ENCODE measurements at regions not wholly inside any gene's neighbourhood (a gene's known extent, or its start where the extent isn't known, plus 50 kb on each side); places are given as distances from the start of the nearest gene placed in this dataset.

- no peak overlapping the region for H3K27ac Mint-ChIP-seq
- no peaks in the 10 kb centered on the region for H3K4me1 Mint-ChIP-seq
- H3K27me3 Mint-ChIP-seq, result peaks cover 27% of the 10 kb centered on the region
- ATAC-seq (ENCODE audit: low read depth) (no peak), DNase-seq (ENCODE audit: low spot score in 2 of 2) (no peak)
- H3K4me3 Mint-ChIP-seq, result no peak overlapping the region
- H3K9me3 Mint-ChIP-seq, result peaks cover 19% of the 10 kb centered on the region
- H3K36me3 Mint-ChIP-seq, result peaks cover 17% of the 10 kb centered on the region
Observed at GRCh38 chr22:48015701-48016100, 1253.3 kb downstream of the TBC1D22A start.

DNA sequence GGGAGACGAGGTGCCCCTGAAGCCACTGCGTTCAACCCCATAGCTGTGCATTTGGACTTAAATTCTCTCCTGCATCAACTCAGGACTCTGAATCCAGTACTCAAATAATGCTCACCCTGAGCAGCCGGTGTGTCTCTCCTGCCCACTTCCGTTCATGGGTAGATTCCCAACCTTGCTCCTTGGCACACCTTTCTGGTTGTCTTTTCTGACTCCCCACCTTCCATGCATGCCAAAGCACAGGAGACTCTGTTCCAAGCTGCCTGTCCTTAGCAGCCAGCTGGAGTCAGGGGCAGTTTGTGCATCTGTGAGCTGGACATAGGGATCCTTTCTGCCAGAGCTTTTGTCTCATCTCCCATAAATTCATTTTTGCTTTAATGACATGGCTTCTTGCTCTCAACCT, 1242.5 kb downstream of the TBC1D22A start:
- H3K4me1 Mint-ChIP-seq, result no peaks in the 10 kb centered on the region
- ATAC-seq (ENCODE audit: low read depth) (no peak), DNase-seq (ENCODE audit: low spot score in 2 of 2) (no peak)
- H3K27ac Mint-ChIP-seq, result no peak overlapping the region
- H3K4me3 Mint-ChIP-seq, result no peak overlapping the region
- H3K9me3 Mint-ChIP-seq, result no peaks in the 10 kb centered on the region
- peaks cover 1% of the 10 kb centered on the region for H3K27me3 Mint-ChIP-seq
- no peaks in the 10 kb centered on the region for H3K36me3 Mint-ChIP-seq

- H3K27ac Mint-ChIP-seq, result no peak overlapping the region
- no peaks in the 10 kb centered on the region for H3K4me1 Mint-ChIP-seq
- H3K9me3 Mint-ChIP-seq, result no peaks in the 10 kb centered on the region
- no peak overlapping the region for H3K4me3 Mint-ChIP-seq
- no peaks in the 10 kb centered on the region for H3K36me3 Mint-ChIP-seq
- DNase-seq (ENCODE audit: low spot score in 2 of 2) (no peak), ATAC-seq (ENCODE audit: low read depth) (no peak)
- peaks cover 1% of the 10 kb centered on the region for H3K27me3 Mint-ChIP-seq
Observed at GRCh38 chr22:48004038-48004437, 1241.6 kb downstream of the TBC1D22A start.

DNA sequence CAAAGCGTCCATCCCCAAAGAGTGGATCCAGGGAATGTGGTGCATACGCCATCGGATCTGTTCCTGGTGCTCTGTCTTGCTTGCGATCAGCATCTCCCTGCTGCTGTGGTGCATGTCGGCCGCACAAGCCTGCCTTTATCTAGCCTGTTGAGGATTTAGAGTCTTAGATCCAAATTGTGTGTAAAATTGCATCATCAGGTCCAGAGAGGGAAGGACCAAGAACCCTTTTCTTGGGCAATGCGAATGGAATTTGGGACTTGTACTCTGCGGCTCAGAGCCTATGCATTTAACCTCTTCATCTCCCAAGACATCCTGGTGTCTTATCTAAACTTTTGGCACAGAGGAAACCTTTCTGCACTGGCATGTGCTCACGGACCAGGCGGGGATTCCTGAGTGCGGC, 1238.7 kb downstream of the TBC1D22A start:
- H3K27ac Mint-ChIP-seq, result no peak overlapping the region
- ATAC-seq (ENCODE audit: low read depth), result no peak
- no peaks in the 10 kb centered on the region for H3K9me3 Mint-ChIP-seq
- peaks cover 1% of the 10 kb centered on the region for H3K27me3 Mint-ChIP-seq
- H3K4me3 Mint-ChIP-seq, result no peak overlapping the region
- H3K4me1 Mint-ChIP-seq, result peaks cover 11% of the 10 kb centered on the region
- H3K36me3 Mint-ChIP-seq, result no peaks in the 10 kb centered on the region
- no peak for DNase-seq (ENCODE audit: low spot score in 2 of 2)

- peak overlapping the region; percentile 56 for H3K27ac Mint-ChIP-seq
- H3K4me1 Mint-ChIP-seq, result peaks cover 12% of the 10 kb centered on the region
- ATAC-seq (ENCODE audit: low read depth) (no peak), DNase-seq (ENCODE audit: low spot score in 2 of 2) (no peak)
- H3K27me3 Mint-ChIP-seq, result no peaks in the 10 kb centered on the region
- no peaks in the 10 kb centered on the region for H3K36me3 Mint-ChIP-seq
- H3K9me3 Mint-ChIP-seq, result no peaks in the 10 kb centered on the region
- H3K4me3 Mint-ChIP-seq, result no peak overlapping the region
Observed at GRCh38 chr22:47997612-47998011, 1235.2 kb downstream of the TBC1D22A start.

DNA sequence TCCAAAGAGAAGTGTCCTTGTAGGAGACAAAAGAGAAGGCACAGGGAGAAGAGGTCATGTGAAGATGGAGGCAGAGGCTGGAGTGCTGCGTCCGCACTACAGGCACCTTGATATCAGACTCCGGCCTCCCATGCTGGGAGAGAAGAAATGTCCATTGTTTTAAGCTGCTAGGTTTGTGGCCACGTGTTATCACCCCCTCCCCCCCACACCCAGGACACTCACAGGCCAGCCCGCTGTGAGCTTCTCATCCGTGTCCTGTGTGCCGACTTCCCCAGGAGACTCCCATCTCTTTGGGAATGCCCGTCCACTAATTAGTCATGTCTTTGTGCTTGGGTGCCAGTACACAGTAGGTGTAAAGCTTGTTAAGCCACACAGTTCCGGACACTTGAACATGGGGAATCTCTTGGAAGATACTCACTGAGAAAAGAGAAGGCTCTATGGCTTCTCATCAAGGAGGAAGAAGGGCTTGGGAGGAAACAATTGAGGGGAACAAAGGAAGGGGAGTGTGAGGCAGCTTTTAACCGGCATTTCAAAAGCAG, 1234.7 kb downstream of the TBC1D22A start:
- no peak for ATAC-seq (ENCODE audit: low read depth)
- no peaks in the 10 kb centered on the region for H3K27me3 Mint-ChIP-seq
- DNase-seq (ENCODE audit: low spot score in 2 of 2), result no peak
- no peaks in the 10 kb centered on the region for H3K9me3 Mint-ChIP-seq
- H3K36me3 Mint-ChIP-seq, result no peaks in the 10 kb centered on the region
- no peak overlapping the region for H3K4me3 Mint-ChIP-seq
- peak overlapping the region; percentile 56 for H3K27ac Mint-ChIP-seq
- peaks cover 12% of the 10 kb centered on the region for H3K4me1 Mint-ChIP-seq

DNA sequence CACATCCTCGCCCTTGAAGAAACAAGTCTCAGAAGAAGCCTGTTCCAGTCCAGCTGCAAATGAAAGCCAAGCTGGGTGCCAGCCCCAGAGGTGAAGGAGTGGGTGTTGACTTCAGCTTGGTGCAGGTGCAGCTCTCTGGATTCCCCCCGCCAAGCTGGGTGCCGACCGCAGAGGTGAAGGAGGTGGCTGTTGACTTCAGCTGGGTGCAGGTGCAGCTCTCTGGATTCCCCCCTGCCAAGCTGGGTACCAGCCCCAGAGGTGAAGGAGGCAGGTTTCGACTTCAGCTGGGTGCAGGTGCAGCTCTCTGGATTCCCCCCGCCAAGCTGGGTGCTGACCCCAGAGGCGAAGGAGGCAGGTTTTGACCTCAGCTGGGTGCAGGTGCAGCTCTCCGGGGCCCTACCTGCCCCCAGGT, 1234.0 kb downstream of the TBC1D22A start:
- Mint-ChIP-seq H3K4me1 (peaks cover 12% of the 10 kb centered on the region), H3K9me3 (no peaks in the 10 kb centered on the region), H3K27me3 (peaks cover 2% of the 10 kb centered on the region), H3K36me3 (no peaks in the 10 kb centered on the region), H3K27ac (peak overlapping the region; percentile 17), H3K4me3 (no peak overlapping the region)
- ATAC-seq (ENCODE audit: low read depth), result peak; percentile 86
- peak in 1 of 2 donors; percentile 20 for DNase-seq (ENCODE audit: low spot score in 2 of 2)

DNA sequence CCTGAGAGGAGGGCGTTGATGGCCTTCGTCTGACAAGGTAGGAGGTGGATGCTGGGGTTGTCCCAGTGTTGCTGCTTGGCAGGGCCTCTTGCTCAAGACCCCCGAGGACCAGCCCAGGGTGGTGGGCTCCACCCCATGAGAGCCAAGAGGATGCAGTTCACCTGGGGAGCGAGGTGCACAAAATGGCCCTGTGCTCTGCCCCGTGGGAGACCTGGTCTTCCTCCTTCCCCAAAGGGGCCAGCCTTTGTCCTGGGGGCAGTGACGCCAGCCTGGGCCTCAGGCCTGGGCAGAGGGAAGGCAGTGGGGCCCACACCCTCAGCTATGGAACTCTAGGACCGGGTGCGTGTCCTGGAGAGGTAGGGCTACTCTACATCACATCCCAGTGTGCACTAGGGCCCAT, 1233.3 kb downstream of the TBC1D22A start:
- H3K36me3 Mint-ChIP-seq, result no peaks in the 10 kb centered on the region
- peaks cover 2% of the 10 kb centered on the region for H3K27me3 Mint-ChIP-seq
- no peak for DNase-seq (ENCODE audit: low spot score in 2 of 2)
- no peaks in the 10 kb centered on the region for H3K9me3 Mint-ChIP-seq
- no peak overlapping the region for H3K27ac Mint-ChIP-seq
- H3K4me1 Mint-ChIP-seq, result peaks cover 12% of the 10 kb centered on the region
- no peak for ATAC-seq (ENCODE audit: low read depth)
- no peak overlapping the region for H3K4me3 Mint-ChIP-seq

- Mint-ChIP-seq H3K9me3 (no peaks in the 10 kb centered on the region), H3K4me1 (peaks cover 12% of the 10 kb centered on the region), H3K27me3 (peaks cover 2% of the 10 kb centered on the region), H3K27ac (no peak overlapping the region), H3K36me3 (no peaks in the 10 kb centered on the region), H3K4me3 (no peak overlapping the region)
- DNase-seq (ENCODE audit: low spot score in 2 of 2), result no peak
- no peak for ATAC-seq (ENCODE audit: low read depth)
Observed at GRCh38 chr22:47995264-47995627, 1232.8 kb downstream of the TBC1D22A start.

- peaks cover under 1% of the 10 kb centered on the region for H3K9me3 Mint-ChIP-seq
- H3K4me1 Mint-ChIP-seq, result peaks cover 12% of the 10 kb centered on the region
- no peaks in the 10 kb centered on the region for H3K36me3 Mint-ChIP-seq
- H3K27me3 Mint-ChIP-seq, result peaks cover 3% of the 10 kb centered on the region
- DNase-seq (ENCODE audit: low spot score in 2 of 2), result no peak
- H3K27ac Mint-ChIP-seq, result no peak overlapping the region
- H3K4me3 Mint-ChIP-seq, result no peak overlapping the region
- ATAC-seq (ENCODE audit: low read depth), result no peak
Observed at GRCh38 chr22:47994601-47995263, 1232.3 kb downstream of the TBC1D22A start.

DNA sequence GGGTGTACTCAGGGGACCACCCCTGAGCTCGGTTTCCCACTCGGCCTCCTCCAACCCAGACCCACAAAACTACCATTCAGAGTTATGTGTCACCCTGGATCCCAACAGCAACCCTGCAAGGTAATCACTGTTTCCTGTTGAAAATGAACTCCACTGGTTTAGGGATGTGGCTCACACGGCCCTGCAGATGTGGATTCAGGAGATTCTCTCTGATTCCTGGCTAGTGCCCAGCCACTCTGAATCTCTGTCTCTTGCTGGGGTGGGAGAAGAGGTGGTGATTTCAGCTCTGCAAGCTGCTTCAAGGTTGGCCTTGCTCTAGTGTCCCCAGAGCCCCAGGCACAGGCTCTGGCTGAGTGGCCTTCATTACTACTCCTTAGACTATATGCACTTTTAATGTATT, 1231.6 kb downstream of the TBC1D22A start:
- Mint-ChIP-seq H3K36me3 (peaks cover 2% of the 10 kb centered on the region), H3K4me1 (peaks cover 12% of the 10 kb centered on the region), H3K27ac (no peak overlapping the region), H3K9me3 (peaks cover 2% of the 10 kb centered on the region), H3K27me3 (peaks cover 5% of the 10 kb centered on the region), H3K4me3 (no peak overlapping the region)
- no peak for ATAC-seq (ENCODE audit: low read depth)
- DNase-seq (ENCODE audit: low spot score in 2 of 2), result no peak

DNA sequence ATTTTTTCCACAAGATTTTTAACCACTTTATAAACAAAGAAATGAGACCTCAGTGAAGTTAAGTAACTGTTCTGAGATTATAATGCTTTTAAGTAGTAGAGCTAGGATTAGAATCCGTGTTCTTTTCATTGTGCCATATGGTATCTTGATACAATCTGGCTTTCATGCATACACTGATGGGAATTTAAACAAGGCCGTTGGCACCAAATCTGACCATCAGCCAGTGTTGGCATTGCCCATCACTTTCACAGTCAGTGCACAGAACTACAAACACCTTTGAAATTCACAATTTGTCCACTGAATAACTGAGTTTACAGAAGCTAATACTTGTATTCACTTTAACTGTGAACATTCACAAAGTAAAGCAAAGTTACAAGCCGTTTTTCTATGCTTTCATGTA, 1228.0 kb downstream of the TBC1D22A start:
- H3K4me3 Mint-ChIP-seq, result no peak overlapping the region
- no peak overlapping the region for H3K27ac Mint-ChIP-seq
- ATAC-seq (ENCODE audit: low read depth) (no peak), DNase-seq (ENCODE audit: low spot score in 2 of 2) (no peak)
- peaks cover 18% of the 10 kb centered on the region for H3K9me3 Mint-ChIP-seq
- peaks cover 10% of the 10 kb centered on the region for H3K36me3 Mint-ChIP-seq
- H3K4me1 Mint-ChIP-seq, result no peaks in the 10 kb centered on the region
- H3K27me3 Mint-ChIP-seq, result peaks cover 12% of the 10 kb centered on the region

DNA sequence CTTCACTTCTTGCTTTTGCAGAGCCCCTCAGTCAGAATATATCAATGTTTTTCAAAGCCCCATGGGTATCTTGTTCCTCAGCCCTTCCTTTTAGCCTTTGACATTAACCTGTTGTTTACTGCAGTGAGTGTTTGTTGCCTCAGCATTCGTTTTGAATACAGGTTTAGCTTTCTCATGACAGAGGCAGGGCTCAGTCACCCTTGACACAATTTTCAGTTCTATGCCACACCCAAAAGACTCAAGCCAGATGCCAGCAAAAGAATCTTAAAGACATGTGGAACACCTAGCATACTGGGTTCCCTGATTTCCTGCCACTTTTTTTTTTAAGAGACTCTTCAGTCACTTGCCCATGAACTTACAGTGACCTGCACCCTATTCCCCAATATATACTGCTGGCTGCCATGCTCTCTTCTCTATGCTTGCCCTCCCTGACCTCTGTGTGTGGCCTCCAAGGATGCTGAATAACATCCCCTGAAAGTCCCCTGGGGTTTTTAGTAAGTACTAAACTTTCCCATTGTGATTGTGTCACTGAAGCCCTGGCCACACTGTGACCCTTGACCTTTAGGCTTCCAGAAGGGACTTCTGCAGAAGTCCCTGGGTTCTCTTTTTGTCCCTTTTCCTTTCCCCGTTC, 1225.5 kb downstream of the TBC1D22A start:
- H3K4me1 Mint-ChIP-seq, result peaks cover 2% of the 10 kb centered on the region
- no peak overlapping the region for H3K27ac Mint-ChIP-seq
- no peak for DNase-seq (ENCODE audit: low spot score in 2 of 2)
- ATAC-seq (ENCODE audit: low read depth), result no peak
- no peak overlapping the region for H3K4me3 Mint-ChIP-seq
- peaks cover 18% of the 10 kb centered on the region for H3K9me3 Mint-ChIP-seq
- H3K27me3 Mint-ChIP-seq, result peaks cover 12% of the 10 kb centered on the region
- peaks cover 10% of the 10 kb centered on the region for H3K36me3 Mint-ChIP-seq

GRCh38 chr22:47976219-47976618, 1213.8 kb downstream of the TBC1D22A start:
- no peak for DNase-seq (ENCODE audit: low spot score in 2 of 2)

GRCh38 chr22:47967831-47968230, 1205.4 kb downstream of the TBC1D22A start:
- DNase-seq (ENCODE audit: low spot score in 2 of 2) (no peak), ATAC-seq (ENCODE audit: low read depth) (no peak)
- no peaks in the 10 kb centered on the region for H3K36me3 Mint-ChIP-seq
- peaks cover 2% of the 10 kb centered on the region for H3K4me1 Mint-ChIP-seq
- H3K4me3 Mint-ChIP-seq, result no peak overlapping the region
- H3K9me3 Mint-ChIP-seq, result no peaks in the 10 kb centered on the region
- peaks cover 11% of the 10 kb centered on the region for H3K27me3 Mint-ChIP-seq
- H3K27ac Mint-ChIP-seq, result no peak overlapping the region

More at GRCh38 chr22:47976219-47976618, 1213.8 kb downstream of the TBC1D22A start:
- H3K9me3 Mint-ChIP-seq, result peaks cover 7% of the 10 kb centered on the region
- no peak overlapping the region for H3K4me3 Mint-ChIP-seq
- H3K36me3 Mint-ChIP-seq, result peaks cover 1% of the 10 kb centered on the region
- ATAC-seq (ENCODE audit: low read depth), result no peak
- no peaks in the 10 kb centered on the region for H3K4me1 Mint-ChIP-seq
- H3K27me3 Mint-ChIP-seq, result peaks cover 2% of the 10 kb centered on the region
- no peak overlapping the region for H3K27ac Mint-ChIP-seq
